HCT116 (cell line): ENCODE measurements at regions not wholly inside any gene's neighbourhood (a gene's known extent, or its start where the extent isn't known, plus 50 kb on each side); places are given as distances from the start of the nearest gene placed in this dataset.

Experiments
- ATAC-seq: fragments of 200-7000 bp; cut with Tn5 transposase; 2 replicates; pipeline ENCODE4 v1.9.1; 2020; ENCODE audit warnings: mild to moderate bottlenecking, moderate library complexity
- BruUV-seq: library from RNA; stranded (reverse); fragments of 400-500 nt; replicated peaks from 2 replicates; lab custom pipeline; 2021; lab: Mats Ljungman, UMichigan
- CTCF ChIA-PET: fragments of 300-600 bp; sonication (Branson Sonifier 250); formaldehyde crosslinking; loops from one replicate; lab custom pipeline; 2021; ENCODE audit warnings: antibody characterized with exemption; lab: Charles Lee
- POLR2A ChIA-PET: fragments of 300-600, 350-600 bp; sonication (Branson Sonifier 250); formaldehyde crosslinking; loops from one replicate; lab custom pipeline; 2021; ENCODE audit warnings: antibody characterized with exemption; lab: Charles Lee
- RAD21 ChIA-PET, 2 experiments: fragments of 300-600 bp; sonication (Branson Sonifier 250); formaldehyde crosslinking; loops; one replicate each; lab custom pipeline; 2023; ENCODE audit warnings: low total read pairs in 2 of 2; ENCODE audit not compliant: uncharacterized antibody in 2 of 2, unreplicated experiment in 2 of 2, low non-redundant PET in 1 of 2; lab: Charles Lee
- DNase-seq: peaks from one replicate; pipeline ENCODE4 v3.0.0-alpha.2; 2010; ENCODE audit warnings: low read depth, low spot score
- H2AFZ ChIP-seq: fragments of 200-600 bp; shearing (Covaris generic), sonication (generic); 2 replicates; pipeline ENCODE4 v1.6.1; 2017; ENCODE audit warnings: low read depth, mixed run types, mixed read lengths, antibody characterized with exemption, low read length; ENCODE audit not compliant: poor library complexity, severe bottlenecking
- H3K27ac ChIP-seq: 2 replicates; pipeline ENCODE4 v1.5.1; 2012; ENCODE audit warnings: low read depth, low read length
- H3K27me3 ChIP-seq: fragments of 200-600 bp; sonication (generic); 2 replicates; pipeline ENCODE4 v1.6.1; 2016; ENCODE audit warnings: mixed run types, low read length, mixed read lengths; ENCODE audit not compliant: insufficient read depth
- H3K36me3 ChIP-seq, 2 experiments: fragments of 200-500 bp in 1 of 2; fragments of 200-600 bp in 1 of 2; sonication (Bioruptor generic) in 1 of 2; sonication (generic) in 1 of 2; 2 replicates each; pipeline versions ENCODE4 v1.5.1 to v1.6.1; 2014 to 2016; ENCODE audit warnings: low read length in 2 of 2, inconsistent platforms in 1 of 2, mixed read lengths in 1 of 2, mixed run types in 1 of 2; ENCODE audit not compliant: insufficient read depth in 2 of 2, control insufficient read depth in 1 of 2
- H3K4me1 ChIP-seq, 2 experiments: fragments of 200-600 bp in 1 of 2; sonication (generic) in 1 of 2; 2 replicates each; pipeline versions ENCODE4 v1.5.1 to v1.6.1; 2012 to 2017; ENCODE audit warnings: low read length in 2 of 2, inconsistent platforms in 1 of 2, mild to moderate bottlenecking in 1 of 2, mixed read lengths in 1 of 2, mixed run types in 1 of 2, moderate library complexity in 1 of 2; ENCODE audit not compliant: insufficient read depth in 2 of 2, control insufficient read depth in 1 of 2
- H3K4me2 ChIP-seq: fragments of 200-600 bp; sonication (generic); 2 replicates; pipeline ENCODE4 v1.6.1; 2017; ENCODE audit warnings: mixed run types, low read length, mixed read lengths
- H3K4me3 ChIP-seq, 2 experiments: fragments of 200-600 bp in 1 of 2; sonication (generic) in 1 of 2; replicated peaks in 1 of 2; 2 replicates each; pipeline ENCODE4 v1.5.1; 2011 to 2016; ENCODE audit warnings: low read length in 2 of 2, control low read depth in 1 of 2, low read depth in 1 of 2, mild to moderate bottlenecking in 1 of 2, mixed read lengths in 1 of 2, mixed run types in 1 of 2
- H3K79me2 ChIP-seq: fragments of 200-600 bp; sonication (generic); 2 replicates; pipeline ENCODE4 v1.6.1; 2017; ENCODE audit warnings: mild to moderate bottlenecking, mixed run types, low read length, moderate library complexity, mixed read lengths; ENCODE audit not compliant: insufficient read depth
- H3K9ac ChIP-seq: fragments of 200-600 bp; sonication (generic); 2 replicates; pipeline ENCODE4 v1.6.1; 2016; ENCODE audit warnings: low read length, mixed read lengths
- H3K9me2 ChIP-seq: fragments of 200-600 bp; sonication (generic), shearing (Covaris generic); 2 replicates; pipeline ENCODE4 v1.6.1; 2017; ENCODE audit warnings: mixed run types, mild to moderate bottlenecking, moderate library complexity; ENCODE audit not compliant: insufficient read depth
- H3K9me3 ChIP-seq, 2 experiments: fragments of 200-500 bp in 1 of 2; fragments of 200-600 bp in 1 of 2; sonication (Bioruptor generic) in 1 of 2; sonication (generic) in 1 of 2; 2 replicates each; pipeline ENCODE4 v1.6.1; 2014 to 2017; ENCODE audit warnings: low read length in 2 of 2, mixed read lengths in 2 of 2, inconsistent platforms in 1 of 2, low read depth in 1 of 2, mild to moderate bottlenecking in 1 of 2, mixed run types in 1 of 2, moderate library complexity in 1 of 2; ENCODE audit not compliant: control insufficient read depth in 1 of 2, insufficient read depth in 1 of 2
- H4K20me1 ChIP-seq: fragments of 200-600 bp; sonication (generic), shearing (Covaris generic); 2 replicates; pipeline ENCODE4 v1.6.1; 2017; ENCODE audit warnings: mixed run types, mild to moderate bottlenecking, moderate library complexity; ENCODE audit not compliant: insufficient read depth
- CBX3 ChIP-seq: IDR thresholded peaks from 2 replicates; pipeline ENCODE4 v1.6.1; 2012; ENCODE audit warnings: low read depth
- CEBPB ChIP-seq: IDR thresholded peaks from 2 replicates; pipeline ENCODE4 v1.6.1; 2012; ENCODE audit warnings: low read depth
- EGR1 ChIP-seq: IDR thresholded peaks from 2 replicates; pipeline ENCODE4 v1.6.1; 2012; ENCODE audit warnings: low read depth
- EZH2phosphoT487 ChIP-seq: fragments of 200-600 bp; IDR thresholded peaks from 2 replicates; pipeline ENCODE4 v1.6.1; 2018; ENCODE audit warnings: antibody characterized with exemption, borderline replicate concordance
- JUND ChIP-seq: IDR thresholded peaks from 2 replicates; pipeline ENCODE4 v1.6.1; 2012
- POLR2A ChIP-seq: IDR thresholded peaks from 2 replicates; pipeline ENCODE4 v1.7.0; 2011; ENCODE audit warnings: borderline replicate concordance; ENCODE audit not compliant: insufficient read depth, insufficient read length; ENCODE audit errors: extremely low read depth
- POLR2AphosphoS5 ChIP-seq: IDR thresholded peaks from 2 replicates; pipeline ENCODE4 v1.6.1; 2011; ENCODE audit warnings: mild to moderate bottlenecking, low read depth, low read length, moderate library complexity
- REST ChIP-seq: IDR thresholded peaks from 2 replicates; pipeline ENCODE4 v1.6.1; 2012; ENCODE audit warnings: low read depth
- SRF ChIP-seq: IDR thresholded peaks from 2 replicates; pipeline ENCODE4 v1.6.1; 2012; ENCODE audit warnings: low read depth
- TCF7L2 ChIP-seq: IDR thresholded peaks from 2 replicates; pipeline ENCODE4 v1.7.0; 2011; ENCODE audit warnings: borderline replicate concordance, inconsistent platforms; ENCODE audit not compliant: insufficient read depth, insufficient read length; ENCODE audit errors: extremely low read depth
- ZFX ChIP-seq: fragments of 450-650 bp; IDR thresholded peaks from 2 replicates; pipeline ENCODE4 v1.6.1; 2017
- intact Hi-C: fragments of 100-400 bp; cut with micrococcal nuclease; formaldehyde crosslinking; loops from 2 replicates; pipeline ENCODE4 v1.10.0; 2022
- TF ChIP-seq, protein P1 (sequence below), 3 experiments: fragments of 200-600 bp in 1 of 3; sonication (generic) in 1 of 3; IDR thresholded peaks in 2 of 3; conservative IDR thresholded peaks in 1 of 3; 2 replicates each; pipeline ENCODE4 v1.5.1; 2012 to 2017; ENCODE audit warnings: low read depth in 2 of 3, low read length in 2 of 3, antibody characterized with exemption in 1 of 3, borderline replicate concordance in 1 of 3, control low read depth in 1 of 3, mild to moderate bottlenecking in 1 of 3, mixed read lengths in 1 of 3, mixed run types in 1 of 3, moderate library complexity in 1 of 3; ENCODE audit not compliant: insufficient read depth in 1 of 3

- Histone ChIP-seq H3K9ac (no peak overlapping the region), H4K20me1 (no peaks in the 10 kb centered on the region), H2AFZ (no peak overlapping the region), H3K79me2 (no peaks in the 10 kb centered on the region), H3K9me3 (no peaks in the 10 kb centered on the region), H3K4me3 (no peak overlapping the region), H3K4me2 (no peak overlapping the region), H3K4me1 (no peaks in the 10 kb centered on the region), H3K36me3 (no peaks in the 10 kb centered on the region), H3K9me2 (no peaks in the 10 kb centered on the region), H3K27me3 (no peaks in the 10 kb centered on the region), H3K27ac (no peak overlapping the region)
- intact Hi-C loops: loop anchor here (2.0 kb wide), 1 partner anchor 19 kb away; no protein-coding TSS in a partner anchor
- ATAC-seq (no peak), DNase-seq (no peak)
- no TSS peak for BruUV-seq
- CTCF ChIA-PET: no interaction called here
- POLR2A ChIA-PET: no interaction called here
- RAD21 ChIA-PET: no interaction called here
- TF ChIP-seq CEBPB: no peak
- no peak for TF ChIP-seq JUND
- no peak for TF ChIP-seq CBX3
- TF ChIP-seq SRF: no peak
- no peak for TF ChIP-seq EZH2phosphoT487
- TF ChIP-seq, protein P1, sequence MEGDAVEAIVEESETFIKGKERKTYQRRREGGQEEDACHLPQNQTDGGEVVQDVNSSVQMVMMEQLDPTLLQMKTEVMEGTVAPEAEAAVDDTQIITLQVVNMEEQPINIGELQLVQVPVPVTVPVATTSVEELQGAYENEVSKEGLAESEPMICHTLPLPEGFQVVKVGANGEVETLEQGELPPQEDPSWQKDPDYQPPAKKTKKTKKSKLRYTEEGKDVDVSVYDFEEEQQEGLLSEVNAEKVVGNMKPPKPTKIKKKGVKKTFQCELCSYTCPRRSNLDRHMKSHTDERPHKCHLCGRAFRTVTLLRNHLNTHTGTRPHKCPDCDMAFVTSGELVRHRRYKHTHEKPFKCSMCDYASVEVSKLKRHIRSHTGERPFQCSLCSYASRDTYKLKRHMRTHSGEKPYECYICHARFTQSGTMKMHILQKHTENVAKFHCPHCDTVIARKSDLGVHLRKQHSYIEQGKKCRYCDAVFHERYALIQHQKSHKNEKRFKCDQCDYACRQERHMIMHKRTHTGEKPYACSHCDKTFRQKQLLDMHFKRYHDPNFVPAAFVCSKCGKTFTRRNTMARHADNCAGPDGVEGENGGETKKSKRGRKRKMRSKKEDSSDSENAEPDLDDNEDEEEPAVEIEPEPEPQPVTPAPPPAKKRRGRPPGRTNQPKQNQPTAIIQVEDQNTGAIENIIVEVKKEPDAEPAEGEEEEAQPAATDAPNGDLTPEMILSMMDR (IDR thresholded peaks at IDR 0.05 in 2 of 3, conservative IDR thresholded peaks at IDR 0.05 in 1 of 3; ENCODE audit: borderline replicate concordance in 1 of 3, insufficient read depth in 1 of 3, low read depth in 2 of 3, low read length in 2 of 3): no peak
- TF ChIP-seq POLR2A: no peak
- no peak for TF ChIP-seq ZFX
Measured at GRCh38 chr10:47231414-47231813, 68.6 kb upstream of the GDF10 start.

DNA sequence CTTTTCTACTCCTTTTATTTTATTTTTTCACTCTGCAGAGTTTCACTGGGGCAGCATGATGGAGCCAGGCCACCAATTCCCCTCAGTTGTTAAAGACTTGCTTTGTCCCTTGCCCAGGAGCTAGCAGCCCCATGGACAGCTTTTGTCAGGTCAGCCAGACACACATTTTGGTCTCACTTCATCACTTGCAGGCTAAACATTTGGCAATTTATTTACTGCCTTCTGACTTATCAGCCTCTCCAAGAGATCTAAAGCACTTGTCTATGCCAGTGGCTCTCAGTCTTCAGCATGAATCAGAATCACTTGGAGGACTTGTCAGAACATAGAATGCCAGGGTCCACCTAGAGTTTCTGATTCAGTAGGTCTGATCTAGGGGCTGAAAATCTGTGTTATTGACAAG is 66.4 kb upstream of the GDF10 start:
- ChIA-PET CTCF (no interaction called here), POLR2A (no interaction called here), RAD21 (no interaction called here)
- BruUV-seq: no TSS peak
- H4K20me1 ChIP-seq: no peaks in the 10 kb centered on the region
- TF ChIP-seq TCF7L2 (no peak), ZFX (no peak), POLR2AphosphoS5 (no peak), EGR1 (no peak), SRF (no peak), JUND (no peak), REST (no peak), EZH2phosphoT487 (no peak)
- no peaks in the 10 kb centered on the region for H3K27me3 ChIP-seq
- H3K27ac ChIP-seq: no peak overlapping the region
- DNase-seq: no peak
- H3K9ac ChIP-seq: no peak overlapping the region
- no peaks in the 10 kb centered on the region for H3K36me3 ChIP-seq
- H3K4me3 ChIP-seq: no peak overlapping the region
- intact Hi-C loops: no loop called here
- no peak overlapping the region for H2AFZ ChIP-seq
- no peak overlapping the region for H3K4me2 ChIP-seq
- H3K9me2 ChIP-seq: no peaks in the 10 kb centered on the region
- ATAC-seq: no peak
- H3K9me3 ChIP-seq: no peaks in the 10 kb centered on the region
- no peaks in the 10 kb centered on the region for H3K79me2 ChIP-seq
- H3K4me1 ChIP-seq: no peaks in the 10 kb centered on the region
